Ovary (tissue), 3 donors: ENCODE measurements at regions not wholly inside any gene's neighbourhood (a gene's known extent, or its start where the extent isn't known, plus 50 kb on each side); places are given as distances from the start of the nearest gene placed in this dataset.

Source experiments
- CTCF ChIP-seq, 3 donors: fragments of 450-650 bp in 2 of 3; fragments of 200-600 bp in 1 of 3; IDR thresholded peaks; one replicate each; pipeline versions ENCODE4 v1.5.1 to v1.8.0; 2016 to 2022; ENCODE audit warnings: antibody characterized with exemption in 3 of 3, mild to moderate bottlenecking in 1 of 3
- POLR2A ChIP-seq: fragments of 450-650 bp; IDR thresholded peaks from one replicate; pipeline ENCODE4 v1.6.1; 2017; ENCODE audit warnings: antibody characterized with exemption, mild to moderate bottlenecking, moderate library complexity
- donor health status: DM: no; HTN: no; CAD: no.

- TF ChIP-seq CTCF (IDR thresholded peaks at IDR 0.05): no peak
- no peak for TF ChIP-seq POLR2A
These were observed 776.3 kb downstream of the TUSC7 start for GRCh38 chr3:117485841-117486240.
